Ishikawa (cell line): ENCODE measurements at regions not wholly inside any gene's neighbourhood (a gene's known extent, or its start where the extent isn't known, plus 50 kb on each side); places are given as distances from the start of the nearest gene placed in this dataset.

ENCODE experiments used
- CREB1 ChIP-seq: IDR thresholded peaks from 2 replicates; pipeline ENCODE4 v1.6.1; 2012; ENCODE audit warnings: low read depth
- EGR1 ChIP-seq: IDR thresholded peaks from 2 replicates; pipeline ENCODE4 v1.6.1; 2012
- REST ChIP-seq: IDR thresholded peaks from 2 replicates; pipeline ENCODE4 v1.6.1; 2012; ENCODE audit warnings: low read depth, mild to moderate bottlenecking
- TAF1 ChIP-seq: IDR thresholded peaks from 2 replicates; pipeline ENCODE4 v1.6.1; 2012; ENCODE audit warnings: low read depth, mild to moderate bottlenecking
- TCF12 ChIP-seq: IDR thresholded peaks from 2 replicates; pipeline ENCODE4 v1.6.1; 2012; ENCODE audit warnings: low read depth

- TF ChIP-seq TCF12 = no peak
- no peak for TF ChIP-seq EGR1
- no peak for TF ChIP-seq TAF1
- no peak for TF ChIP-seq CREB1
- no peak for TF ChIP-seq REST
Observed at GRCh38 chr1:88239205-88239604, 444.9 kb upstream of the PKN2 start.
